ENCODE measurements at regions not wholly inside any gene's neighbourhood (a gene's known extent, or its start where the extent isn't known, plus 50 kb on each side); places are given as distances from the start of the nearest gene placed in this dataset.
"Not testable (repeated sequence)": the region's sequence is repeated elsewhere in the genome, so short reads cannot be mapped to it uniquely, and the experiment has no call there.

DNA sequence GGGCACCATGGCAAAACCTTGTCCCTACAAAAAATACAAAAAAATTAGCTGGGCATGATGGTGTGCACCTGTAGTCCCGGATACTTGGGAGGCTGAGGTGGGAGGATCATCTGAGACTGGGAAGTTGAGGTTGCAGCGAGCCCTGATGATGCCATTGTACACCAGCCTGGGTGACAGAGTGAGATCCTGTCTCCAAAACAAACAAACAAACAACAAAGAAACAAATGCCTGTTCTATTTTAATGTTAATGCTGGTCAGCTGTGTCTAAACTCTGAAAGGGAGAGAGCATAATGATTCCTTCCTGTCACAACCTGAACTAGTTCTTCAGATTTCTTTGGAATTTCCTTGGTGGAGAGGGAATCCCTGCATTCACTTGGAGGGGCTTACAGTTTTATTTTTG, 413.0 kb upstream of the TBL1XR1 start:
- DNase-seq, result no peak

GRCh38 chr3:177610686-177611633, 413.7 kb upstream of the TBL1XR1 start:
- no peak for DNase-seq

DNA sequence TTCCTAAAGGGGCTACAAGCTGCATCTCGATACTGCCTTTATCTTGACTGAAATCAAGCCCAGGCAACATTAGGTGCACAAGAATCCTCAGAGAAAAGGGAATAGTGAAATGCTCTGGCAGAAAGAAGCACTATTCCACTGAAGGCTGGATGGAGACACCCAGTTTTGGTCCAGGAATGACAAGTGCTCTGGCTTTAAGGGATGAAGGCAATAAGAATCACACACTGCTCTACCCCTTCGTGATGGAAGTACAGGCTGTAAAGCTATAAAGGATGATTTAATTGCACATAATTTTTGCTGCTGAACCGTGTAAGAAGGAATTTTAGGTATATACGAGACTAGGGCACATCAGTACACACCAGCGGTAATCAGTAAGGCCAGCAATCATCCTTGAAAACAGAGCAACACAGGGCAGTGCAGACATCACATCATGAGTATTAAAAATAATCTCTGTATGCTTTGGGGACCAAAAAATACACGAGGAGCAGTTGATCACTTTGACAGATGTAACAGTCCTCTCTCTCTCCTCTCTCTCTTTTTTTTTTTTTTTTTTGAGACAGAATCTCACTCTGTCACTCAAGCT, 414.6 kb upstream of the TBL1XR1 start:
- DNase-seq, result no peak

DNA sequence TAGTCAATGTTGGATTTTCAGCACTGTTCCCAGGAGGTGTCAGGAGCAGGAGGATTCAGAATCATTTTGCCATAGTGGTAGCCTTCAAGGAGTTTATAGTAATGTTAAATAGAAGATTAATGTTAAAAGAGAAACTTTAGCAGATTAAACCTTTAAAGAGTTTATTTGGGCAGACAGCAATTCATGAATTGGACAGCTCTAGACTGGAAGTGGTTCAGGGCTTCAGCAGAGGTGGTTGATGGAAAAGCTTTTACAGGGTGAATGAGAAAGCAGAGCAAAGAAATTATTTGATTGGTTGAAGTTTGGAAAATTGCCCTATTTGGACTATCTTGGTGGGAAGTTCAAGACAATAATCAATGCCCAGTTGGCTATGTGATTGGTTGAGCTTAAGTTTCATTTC, 416.6 kb upstream of the TBL1XR1 start:
- no peak for DNase-seq

GRCh38 chr3:177615015-177615414, 417.7 kb upstream of the TBL1XR1 start:
- DNase-seq, result no peak

- DNase-seq, result no peak
These were observed 421.8 kb upstream of the TBL1XR1 start for GRCh38 chr3:177618873-177619733.

DNA sequence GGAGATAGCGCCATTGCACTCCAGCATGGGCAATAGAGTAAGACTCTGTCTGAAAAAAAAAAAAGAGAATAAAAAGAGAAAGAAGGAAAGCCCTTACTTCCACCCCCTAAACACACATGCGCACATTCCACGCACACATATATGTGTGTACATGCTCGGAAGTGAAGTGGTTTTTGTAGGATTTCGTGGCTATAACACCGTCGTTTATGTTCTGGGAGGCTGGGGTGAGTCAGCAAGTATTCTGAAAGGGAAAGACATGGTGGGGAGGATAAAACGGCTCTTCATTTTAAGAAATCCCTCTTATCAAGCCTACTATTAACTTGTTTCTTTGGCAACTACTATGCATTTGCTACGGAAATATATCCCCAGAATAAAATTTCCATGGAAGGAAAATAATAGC, 422.8 kb upstream of the TBL1XR1 start:
- DNase-seq, result no peak

DNA sequence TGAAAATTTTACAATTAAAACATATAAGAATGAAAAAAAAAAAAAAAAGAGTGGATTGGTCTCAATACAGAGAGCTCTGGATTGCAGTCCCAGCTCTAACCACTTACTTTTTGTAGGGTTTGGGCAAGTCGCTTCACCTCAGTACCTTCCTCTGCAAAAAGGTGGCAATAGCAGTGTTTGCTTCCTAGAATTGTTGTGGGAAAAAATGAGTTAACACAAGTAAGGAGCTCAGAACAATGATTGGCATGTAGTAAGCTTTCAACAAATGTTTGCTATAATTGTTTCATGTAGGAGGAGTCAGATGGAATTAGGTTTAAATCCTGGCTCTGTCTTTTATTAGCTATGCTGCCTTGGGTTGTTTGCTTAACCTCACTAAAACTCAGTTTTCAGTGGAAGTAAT, 425.2 kb upstream of the TBL1XR1 start:
- DNase-seq, result no peak

- no peak for DNase-seq
These were observed 425.8 kb upstream of the TBL1XR1 start for GRCh38 chr3:177622982-177623617.

- DNase-seq, result no peak
These were observed 427.5 kb upstream of the TBL1XR1 start for GRCh38 chr3:177624528-177625495.

GRCh38 chr3:177626045-177626444, 428.8 kb upstream of the TBL1XR1 start:
- DNase-seq, result no peak

DNA sequence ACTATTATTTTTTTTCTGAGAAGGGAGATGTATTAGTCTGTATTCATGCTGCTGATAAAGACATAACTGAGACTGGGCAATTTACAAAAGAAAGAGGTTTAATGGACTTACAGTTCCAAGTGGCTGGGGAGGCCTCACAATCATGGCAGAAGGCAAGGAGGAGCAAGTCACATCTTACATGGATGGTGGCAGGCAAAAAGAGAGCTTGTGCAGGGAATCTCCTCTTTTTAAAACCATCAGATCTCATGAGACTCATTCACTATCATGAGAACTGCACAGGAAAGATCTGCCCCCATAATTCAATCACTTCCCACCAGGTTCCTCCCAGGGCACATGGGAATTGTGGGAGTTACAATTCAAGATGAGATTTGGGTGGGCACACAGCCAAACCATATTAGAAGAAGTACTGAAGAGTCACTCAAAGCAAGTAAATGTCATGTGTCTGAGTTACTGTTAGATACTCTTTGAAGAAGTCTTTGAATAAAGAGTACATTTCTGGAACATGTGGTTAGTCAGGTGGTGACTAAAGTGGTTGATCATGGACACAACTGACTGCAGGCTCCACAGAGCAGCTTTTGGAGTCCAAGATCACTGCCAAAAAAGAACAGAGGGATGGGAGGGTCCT, 430.9 kb upstream of the TBL1XR1 start:
- DNase-seq, result not testable (repeated sequence)

DNA sequence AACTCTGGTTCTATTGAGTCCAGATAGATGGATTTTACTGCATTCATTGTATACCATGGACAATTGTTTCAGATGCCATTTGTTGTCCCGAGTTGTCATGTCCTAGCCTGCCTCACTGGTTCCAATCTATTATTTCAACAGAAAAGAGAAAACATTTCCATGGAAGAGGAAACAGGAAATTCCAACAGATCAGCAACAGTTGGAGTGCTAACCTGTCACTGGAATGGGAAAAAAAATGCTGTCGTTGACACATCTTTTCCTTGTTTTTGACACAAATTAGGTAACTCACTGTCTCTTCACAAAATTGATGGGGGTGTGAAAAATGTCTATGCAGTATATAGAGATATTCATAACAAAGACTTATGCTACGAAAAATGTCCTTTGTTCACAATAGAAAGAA, 432.0 kb upstream of the TBL1XR1 start:
- DNase-seq, result no peak

DNA sequence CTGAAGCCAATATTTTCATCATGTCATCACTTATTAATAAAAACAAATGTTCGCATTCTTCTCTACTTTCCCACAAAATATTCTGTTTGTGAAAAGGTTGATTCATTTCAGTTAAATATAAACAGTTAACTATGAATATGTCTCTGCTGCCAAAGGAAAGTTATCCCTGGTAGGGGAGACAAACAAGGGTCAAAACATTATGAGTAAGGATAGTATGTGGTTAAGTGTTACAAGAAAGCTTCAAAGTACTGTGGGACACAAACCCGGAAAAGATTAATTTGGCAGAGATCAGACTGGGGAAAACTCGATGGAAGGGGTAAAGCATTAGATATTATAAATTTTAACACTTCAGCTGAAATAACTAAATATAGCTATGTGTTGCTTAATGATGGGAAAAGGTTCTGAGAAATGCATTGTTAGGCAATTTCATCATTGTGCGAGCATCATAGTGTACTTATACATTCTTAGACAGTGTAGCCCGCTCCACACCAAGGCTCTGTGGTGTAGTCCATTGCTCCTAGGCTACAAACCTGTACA, 436.5 kb upstream of the TBL1XR1 start:
- DNase-seq, result no peak

GRCh38 chr3:177635601-177636106, 438.4 kb upstream of the TBL1XR1 start:
- not testable (repeated sequence) for DNase-seq

DNA sequence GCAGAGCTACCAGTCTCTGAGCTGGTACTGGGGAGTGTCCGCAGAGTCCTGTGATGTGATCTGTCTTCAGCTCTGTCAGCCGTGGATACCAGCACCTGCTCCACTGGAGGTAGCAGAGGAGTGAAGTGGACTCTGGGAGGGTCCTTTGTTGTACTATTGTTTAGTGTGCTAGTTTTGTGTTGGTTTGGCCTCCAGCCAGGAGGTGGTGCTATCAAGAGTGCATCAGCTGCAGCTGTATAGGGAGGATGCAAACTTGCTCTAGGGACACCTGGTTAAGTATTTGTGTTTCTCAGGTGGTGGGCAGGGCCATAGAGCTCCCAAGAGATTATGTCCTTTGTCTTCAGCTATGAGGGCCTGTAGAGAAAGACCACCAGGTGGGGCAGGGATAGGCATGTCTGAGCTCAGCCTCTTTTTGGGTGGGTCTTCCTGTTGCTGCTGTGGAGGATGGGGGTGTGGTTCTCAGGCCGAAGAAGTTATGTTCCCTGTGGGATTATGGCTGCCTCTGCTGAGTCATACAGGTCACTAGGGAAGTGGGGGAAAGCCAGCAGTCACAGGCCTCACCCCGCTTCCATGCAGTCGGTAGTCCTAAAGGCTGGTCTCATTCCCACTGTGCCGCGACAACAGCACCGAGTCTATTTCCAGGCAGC, 443.2 kb upstream of the TBL1XR1 start:
- DNase-seq, result no peak

- DNase-seq, result no peak
These were observed 443.9 kb upstream of the TBL1XR1 start for GRCh38 chr3:177641206-177641605.

DNA sequence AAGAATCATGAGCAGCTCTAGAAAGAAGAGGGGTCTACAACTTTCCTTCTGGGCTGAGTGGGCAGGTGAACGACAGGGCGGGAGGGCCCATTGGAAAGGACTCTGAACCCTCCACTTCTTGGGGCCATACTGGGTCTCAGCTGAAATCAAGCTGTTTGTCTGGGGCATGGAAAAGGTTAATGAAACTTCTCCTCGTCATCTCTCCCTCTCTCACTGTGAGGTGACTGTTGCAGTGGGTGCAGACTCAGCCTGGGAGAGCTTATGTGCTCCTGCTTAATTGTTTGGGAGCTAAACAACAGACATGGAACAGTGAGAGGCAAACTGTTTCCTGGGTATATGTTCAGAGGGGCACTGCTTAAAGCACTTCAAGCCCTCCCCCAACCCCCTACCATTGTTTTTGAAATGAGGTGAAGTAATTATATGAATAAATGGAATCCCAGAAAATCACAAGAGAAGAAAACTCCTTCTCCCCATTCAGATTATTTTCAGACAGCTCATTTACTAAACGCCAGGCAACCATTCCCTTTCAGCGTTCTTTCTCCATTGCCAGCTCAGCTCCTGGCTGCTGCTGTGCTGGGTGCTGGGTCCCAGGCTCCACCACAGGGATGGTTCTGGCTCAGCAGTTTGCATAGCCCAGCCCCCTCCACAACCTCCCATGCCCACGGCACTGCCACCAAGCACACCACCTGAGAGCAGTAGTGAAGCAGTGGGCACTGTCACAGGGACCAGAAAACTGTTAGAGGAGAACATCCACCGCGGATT, 444.9 kb upstream of the TBL1XR1 start:
- no peak for DNase-seq

DNA sequence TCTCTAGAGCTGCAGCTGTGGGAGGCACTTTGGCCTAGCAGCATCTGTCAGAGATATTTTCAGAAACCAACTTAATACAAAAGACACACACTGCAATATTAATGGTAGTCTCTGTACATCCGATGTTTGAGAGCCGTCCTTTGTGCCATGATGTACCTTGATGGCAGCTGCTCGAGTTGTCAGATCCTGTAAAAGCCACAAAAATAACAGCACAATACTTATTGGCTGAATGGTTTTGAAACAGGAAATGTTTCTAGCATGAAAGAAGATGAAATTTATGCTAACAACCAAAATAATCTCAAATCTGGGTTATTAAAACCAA, 445.5 kb upstream of the TBL1XR1 start:
- no peak for DNase-seq

GRCh38 chr3:177646749-177647148, 449.5 kb upstream of the TBL1XR1 start:
- no peak for DNase-seq

Data from SW 1271 (cell line).